Activated B cell treated with CpG ODN at 0.5 μM for 24 hours (primary cell): ENCODE measurements at regions not wholly inside any gene's neighbourhood (a gene's known extent, or its start where the extent isn't known, plus 50 kb on each side); places are given as distances from the start of the nearest gene placed in this dataset.
"Not testable (repeated sequence)": the region's sequence is repeated elsewhere in the genome, so short reads cannot be mapped to it uniquely, and the experiment has no call there.

Experiments used
- ATAC-seq: fragments of 200-7000 bp; cut with Tn5 transposase; one replicate; pipeline ENCODE4 v1.10.0; 2021; ENCODE audit warnings: low read depth, mild to moderate bottlenecking, moderate library complexity
- CTCF ChIA-PET: fragments of 350-600 bp; sonication (Branson Sonifier 250); formaldehyde crosslinking; loops from one replicate; lab custom pipeline; 2021; ENCODE audit warnings: antibody characterized with exemption; lab: Charles Lee
- POLR2A ChIA-PET: fragments of 350-600 bp; sonication (Branson Sonifier 250); formaldehyde crosslinking; loops from one replicate; lab custom pipeline; 2021; ENCODE audit warnings: antibody characterized with exemption; lab: Charles Lee
- DNase-seq: peaks from one replicate; pipeline ENCODE4 v3.0.0; 2022
- H3K27ac Mint-ChIP-seq: one replicate; pipeline ENCODE4 v1.8.0; 2020; ENCODE audit warnings: mixed read lengths
- H3K27me3 Mint-ChIP-seq: one replicate; pipeline ENCODE4 v1.8.0; 2021; ENCODE audit warnings: mixed read lengths
- H3K36me3 Mint-ChIP-seq: one replicate; pipeline ENCODE4 v1.8.0; 2021; ENCODE audit warnings: low read depth, mixed read lengths
- H3K4me1 Mint-ChIP-seq: one replicate; pipeline ENCODE4 v1.8.0; 2021; ENCODE audit warnings: mixed read lengths
- H3K4me3 Mint-ChIP-seq: one replicate; pipeline ENCODE4 v1.8.0; 2020; ENCODE audit warnings: mild to moderate bottlenecking, mixed read lengths
- H3K9me3 Mint-ChIP-seq: one replicate; pipeline ENCODE4 v1.8.0; 2020; ENCODE audit warnings: mixed read lengths
- CTCF ChIP-seq: fragments of 200-600 bp; IDR thresholded peaks from one replicate; pipeline ENCODE4 v1.8.0; 2022; ENCODE audit warnings: antibody characterized with exemption, mild to moderate bottlenecking
- intact Hi-C: fragments of 100-400 bp; cut with micrococcal nuclease; formaldehyde crosslinking; loops from one replicate; pipeline ENCODE4 v1.15.1; 2024

- ChIA-PET CTCF (no interaction called here), POLR2A (no interaction called here)
- DNase-seq (no peak), ATAC-seq (no peak)
- no peaks in the 10 kb centered on the region for H3K36me3 Mint-ChIP-seq
- no peak overlapping the region for H3K27ac Mint-ChIP-seq
- H3K4me1 Mint-ChIP-seq: no peaks in the 10 kb centered on the region
- peaks cover 5% of the 10 kb centered on the region for H3K27me3 Mint-ChIP-seq
- H3K9me3 Mint-ChIP-seq: no peaks in the 10 kb centered on the region
- intact Hi-C loops: no loop called here
- TF ChIP-seq CTCF: no peak
- H3K4me3 Mint-ChIP-seq: no peak overlapping the region
These were observed 197.3 kb upstream of the EXOC2 start for GRCh38 chr6:890201-890600.

GRCh38 chr6:887583-888235, 194.8 kb upstream of the EXOC2 start:
- H3K27me3 Mint-ChIP-seq: peaks cover 8% of the 10 kb centered on the region
- ChIA-PET POLR2A (no interaction called here), CTCF (no interaction called here)
- no peak for TF ChIP-seq CTCF
- DNase-seq (no peak), ATAC-seq (no peak)
- no peak overlapping the region for H3K4me3 Mint-ChIP-seq
- no peaks in the 10 kb centered on the region for H3K36me3 Mint-ChIP-seq
- no peak overlapping the region for H3K27ac Mint-ChIP-seq
- intact Hi-C loops: no loop called here
- no peaks in the 10 kb centered on the region for H3K4me1 Mint-ChIP-seq
- no peaks in the 10 kb centered on the region for H3K9me3 Mint-ChIP-seq

GRCh38 chr6:886116-886515, 193.2 kb upstream of the EXOC2 start:
- H3K27ac Mint-ChIP-seq, DNase-seq, CTCF ChIA-PET, H3K4me3 Mint-ChIP-seq, H3K9me3 Mint-ChIP-seq, H3K36me3 Mint-ChIP-seq, intact Hi-C loops, ATAC-seq, POLR2A ChIA-PET, H3K4me1 Mint-ChIP-seq: not testable (repeated sequence)
- H3K27me3 Mint-ChIP-seq: peaks cover 12% of the 10 kb centered on the region

- Mint-ChIP-seq H3K4me1 (no peaks in the 10 kb centered on the region), H3K27ac (no peak overlapping the region), H3K4me3 (no peak overlapping the region), H3K9me3 (no peaks in the 10 kb centered on the region), H3K36me3 (no peaks in the 10 kb centered on the region), H3K27me3 (peaks cover 16% of the 10 kb centered on the region)
- ChIA-PET POLR2A (no interaction called here), CTCF (no interaction called here)
- ATAC-seq (no peak), DNase-seq (no peak)
- intact Hi-C loops: no loop called here
- TF ChIP-seq CTCF: no peak
These were observed 192.2 kb upstream of the EXOC2 start for GRCh38 chr6:885051-885590.

- H3K4me1 Mint-ChIP-seq: no peaks in the 10 kb centered on the region
- ChIA-PET CTCF (no interaction called here), POLR2A (no interaction called here)
- peaks cover 17% of the 10 kb centered on the region for H3K27me3 Mint-ChIP-seq
- H3K27ac Mint-ChIP-seq: no peak overlapping the region
- ATAC-seq (no peak), DNase-seq (no peak)
- intact Hi-C loops: no loop called here
- no peak for TF ChIP-seq CTCF
- no peaks in the 10 kb centered on the region for H3K36me3 Mint-ChIP-seq
- H3K9me3 Mint-ChIP-seq: no peaks in the 10 kb centered on the region
- H3K4me3 Mint-ChIP-seq: no peak overlapping the region
These were observed 191.6 kb upstream of the EXOC2 start for GRCh38 chr6:884570-884969.
